DLD1 (cell line): ENCODE measurements at regions not wholly inside any gene's neighbourhood (a gene's known extent, or its start where the extent isn't known, plus 50 kb on each side); places are given as distances from the start of the nearest gene placed in this dataset.
"Not testable (repeated sequence)": the region's sequence is repeated elsewhere in the genome, so short reads cannot be mapped to it uniquely, and the experiment has no call there.

Experiments
- in situ Hi-C: cut with HindIII; loops from 2 replicates; pipeline ENCODE4 v1.10.0; 2017; ENCODE audit warnings: low sequenced_read_pairs

DNA sequence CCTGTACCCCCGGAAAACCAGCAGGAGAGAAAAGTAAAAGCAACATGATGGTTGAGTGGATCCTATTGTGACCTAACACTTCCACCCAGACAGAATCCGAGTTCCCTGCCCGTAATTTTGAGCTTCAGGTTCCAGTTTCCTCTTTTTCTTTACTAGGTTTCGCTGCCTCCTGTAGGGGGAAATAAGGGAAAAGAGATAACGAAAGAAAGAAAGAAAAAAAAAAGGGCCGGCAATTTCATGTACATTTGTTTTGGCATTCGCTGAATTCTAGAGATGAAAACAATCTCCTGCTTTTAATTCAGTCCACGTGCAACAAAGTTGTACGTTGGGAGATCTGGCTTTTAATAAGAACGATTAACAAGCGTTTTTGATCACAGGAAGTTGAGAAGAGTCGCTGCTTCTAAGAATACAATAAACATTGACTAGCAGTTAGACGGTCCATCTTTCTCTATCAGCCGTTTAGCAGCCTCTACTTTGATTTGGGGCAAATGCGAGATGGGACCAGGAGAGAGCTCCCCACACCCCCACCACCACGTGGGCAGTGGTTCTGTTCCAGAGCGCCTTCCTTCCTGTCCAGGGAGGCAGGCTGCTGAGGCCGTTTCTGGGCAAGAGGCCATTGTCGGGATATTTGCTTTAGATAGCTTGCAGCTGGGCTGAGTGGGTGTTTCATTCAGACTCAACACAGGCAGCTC lies 155.9 kb upstream of the RUNX1 start:
- in situ Hi-C loops = no loop called here

DNA sequence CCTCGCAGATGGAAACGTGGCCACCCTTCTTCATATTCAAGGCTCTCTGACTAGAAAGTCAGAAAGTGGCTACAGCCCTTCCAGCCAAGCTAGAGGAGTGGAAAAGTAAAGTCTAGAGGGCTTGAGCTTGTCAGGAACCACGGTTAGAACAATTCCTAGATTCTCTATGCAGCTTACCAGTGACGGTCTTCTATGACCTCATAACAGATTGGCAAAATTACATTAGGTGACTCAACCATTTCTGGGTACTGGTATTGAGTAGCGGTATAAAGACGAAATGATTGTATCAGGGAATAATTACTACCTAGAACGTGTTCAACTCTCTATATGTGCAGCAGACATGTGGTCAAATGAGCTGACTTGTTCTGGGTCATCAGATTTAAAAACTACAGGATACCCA lies 155.0 kb upstream of the RUNX1 start:
- in situ Hi-C loops = no loop called here

GRCh38 chr21:35203093-35203977 lies 154.2 kb upstream of the RUNX1 start:
- in situ Hi-C loops = no loop called here

GRCh38 chr21:35202431-35202830 lies 153.3 kb upstream of the RUNX1 start:
- in situ Hi-C loops = no loop called here

- in situ Hi-C loops = no loop called here
Measured at GRCh38 chr21:35201799-35202198, 152.7 kb upstream of the RUNX1 start.

DNA sequence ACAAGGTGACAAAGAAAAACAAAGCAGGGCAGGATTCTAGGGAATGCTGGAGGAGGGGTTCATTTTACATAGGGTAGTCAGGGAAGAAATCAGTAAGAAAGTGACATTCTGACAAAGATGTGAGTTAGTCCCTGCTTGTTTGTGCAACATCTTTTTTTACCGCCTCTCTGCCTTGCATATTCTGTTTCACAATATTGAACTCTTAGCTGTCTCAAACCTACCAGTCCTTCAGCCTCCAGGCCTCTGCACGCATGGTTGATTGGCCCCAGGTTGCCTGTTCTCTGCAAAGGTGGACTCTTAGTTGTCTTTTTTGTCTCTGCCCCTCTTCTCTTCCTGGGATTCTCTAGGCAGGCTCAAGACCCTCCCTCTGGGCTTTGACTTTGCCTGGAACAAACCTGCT lies 152.2 kb upstream of the RUNX1 start:
- in situ Hi-C loops = no loop called here

- in situ Hi-C loops = no loop called here
Measured at GRCh38 chr21:35199733-35200015, 150.6 kb upstream of the RUNX1 start.

DNA sequence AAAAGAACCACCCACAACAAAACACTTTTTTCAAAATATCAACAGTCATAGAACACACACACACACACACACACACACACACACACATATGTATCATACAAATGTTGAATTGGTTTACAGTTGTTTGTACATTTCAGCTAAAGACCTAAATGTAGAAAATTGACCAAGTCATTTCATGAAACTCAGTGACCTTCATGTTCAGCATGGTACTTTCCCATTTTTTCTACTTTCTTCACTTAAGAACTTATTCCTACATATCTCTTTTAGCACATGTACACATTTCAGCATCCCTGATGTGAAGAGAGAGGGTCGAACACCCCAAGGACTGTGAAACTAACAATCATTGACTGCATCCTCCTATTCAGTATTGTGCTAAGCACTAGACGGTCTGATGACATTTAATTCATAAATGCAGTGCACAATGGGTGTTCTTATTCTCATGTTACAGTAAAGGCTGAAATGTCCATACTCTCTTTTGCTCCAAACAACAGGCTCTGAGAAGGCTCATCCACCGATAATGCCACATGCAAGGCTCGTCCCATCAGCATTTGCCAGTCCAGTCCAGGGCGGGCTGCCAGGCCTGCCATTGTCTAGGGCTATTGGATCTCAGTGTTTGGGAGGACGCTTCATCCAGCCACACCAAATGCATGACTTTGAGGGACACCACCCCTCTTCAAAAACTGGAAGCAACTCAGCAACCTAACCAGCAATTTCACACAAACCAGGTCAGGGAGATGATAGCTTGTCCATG lies 150.1 kb upstream of the RUNX1 start:
- in situ Hi-C loops = no loop called here

DNA sequence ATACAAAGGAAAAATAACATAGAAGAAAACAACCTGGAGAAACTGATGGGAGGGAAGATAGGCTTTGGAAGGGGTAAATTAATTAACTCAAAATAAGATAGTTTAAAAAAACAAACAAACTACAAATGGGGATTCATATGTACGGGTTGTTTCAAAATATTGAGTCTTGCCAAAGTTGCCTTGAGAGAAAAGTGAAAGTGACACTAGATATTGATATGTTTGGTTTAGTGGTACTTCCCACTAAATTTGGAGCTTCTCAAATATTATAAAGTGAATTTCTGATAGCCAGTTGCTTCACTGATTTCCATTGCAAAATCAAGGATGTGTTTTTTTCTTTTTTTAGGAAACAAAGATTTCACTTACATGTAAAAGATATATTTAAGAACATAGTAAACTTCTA lies 149.5 kb upstream of the RUNX1 start:
- in situ Hi-C loops = no loop called here

GRCh38 chr21:35197992-35198431 lies 148.9 kb upstream of the RUNX1 start:
- in situ Hi-C loops = no loop called here

- in situ Hi-C loops = no loop called here
Measured at GRCh38 chr21:35197191-35197590, 148.1 kb upstream of the RUNX1 start.

DNA sequence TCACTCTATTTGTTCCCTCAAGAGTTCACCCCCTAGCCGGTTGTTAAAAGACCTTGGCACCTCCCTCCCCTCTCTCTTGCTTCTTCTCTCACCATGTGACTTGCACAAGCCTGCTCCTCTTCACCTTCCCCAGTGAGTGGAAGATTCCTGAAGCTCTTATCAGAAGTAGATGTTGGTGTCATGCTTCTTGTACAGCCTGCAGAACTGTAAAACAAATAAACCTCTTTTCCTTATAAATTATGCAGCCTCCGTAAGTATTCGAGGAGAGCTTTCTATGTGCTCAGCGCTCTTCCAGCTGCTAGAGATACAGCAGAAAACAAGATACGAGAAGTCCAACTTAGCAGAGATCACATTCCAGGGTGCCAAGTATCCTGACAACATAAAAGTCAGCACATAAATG lies 147.0 kb upstream of the RUNX1 start:
- in situ Hi-C loops = no loop called here

DNA sequence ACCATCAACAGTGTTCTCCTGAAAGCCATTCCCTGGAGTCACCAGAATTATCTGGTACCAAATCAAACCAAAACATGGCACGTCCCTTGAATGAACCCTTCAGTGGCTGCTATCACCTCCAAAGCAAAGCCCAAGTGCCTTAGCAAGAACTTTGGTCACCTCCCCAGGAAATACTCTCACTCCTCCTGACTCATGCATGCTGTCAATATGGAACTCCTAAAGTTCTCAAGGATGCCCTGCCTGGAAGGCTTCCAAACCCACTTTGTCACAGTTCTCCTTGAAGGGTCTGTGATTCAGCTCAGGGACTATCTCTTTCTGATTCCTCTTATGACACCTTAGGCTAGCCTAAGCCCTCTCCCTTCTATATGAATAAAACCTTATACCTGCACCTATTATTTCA lies 146.1 kb upstream of the RUNX1 start:
- in situ Hi-C loops = no loop called here

DNA sequence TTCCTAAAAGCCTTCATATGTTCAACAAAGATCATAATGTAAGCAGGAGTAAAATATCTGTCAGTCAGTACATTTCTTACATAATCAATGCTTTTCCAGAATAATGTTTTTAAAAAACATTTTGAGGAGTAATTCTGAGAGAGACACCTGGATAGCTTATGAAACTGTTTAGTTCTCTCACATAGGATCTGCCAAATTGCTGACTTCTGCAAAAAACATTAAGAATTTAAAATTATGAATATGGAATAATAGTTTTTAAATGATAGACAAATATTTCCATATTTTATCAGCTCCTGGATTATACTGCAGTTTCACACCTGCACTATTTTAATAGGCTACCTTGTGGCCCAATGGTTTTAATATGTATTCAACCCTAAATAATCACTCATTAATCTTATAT lies 142.7 kb upstream of the RUNX1 start:
- in situ Hi-C loops = no loop called here

DNA sequence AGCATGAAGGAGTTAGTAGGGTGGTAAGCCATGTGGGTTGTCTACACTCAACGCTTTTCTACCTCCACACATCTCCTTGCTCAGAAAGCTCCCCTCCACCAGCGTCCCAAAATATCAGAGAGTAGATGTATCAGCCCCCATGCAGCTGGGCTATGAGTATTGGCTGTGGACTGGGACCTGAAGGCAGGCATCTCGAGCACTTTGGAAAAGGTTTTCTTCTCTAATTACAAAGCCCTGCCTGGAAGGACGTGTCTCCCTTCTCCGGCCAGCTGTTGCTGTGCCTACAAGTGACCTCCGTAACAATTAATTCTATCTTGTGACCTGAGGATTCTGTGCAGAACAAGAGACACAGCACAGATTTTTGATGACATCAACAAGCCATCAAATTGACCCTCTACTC lies 142.0 kb upstream of the RUNX1 start:
- in situ Hi-C loops = no loop called here

DNA sequence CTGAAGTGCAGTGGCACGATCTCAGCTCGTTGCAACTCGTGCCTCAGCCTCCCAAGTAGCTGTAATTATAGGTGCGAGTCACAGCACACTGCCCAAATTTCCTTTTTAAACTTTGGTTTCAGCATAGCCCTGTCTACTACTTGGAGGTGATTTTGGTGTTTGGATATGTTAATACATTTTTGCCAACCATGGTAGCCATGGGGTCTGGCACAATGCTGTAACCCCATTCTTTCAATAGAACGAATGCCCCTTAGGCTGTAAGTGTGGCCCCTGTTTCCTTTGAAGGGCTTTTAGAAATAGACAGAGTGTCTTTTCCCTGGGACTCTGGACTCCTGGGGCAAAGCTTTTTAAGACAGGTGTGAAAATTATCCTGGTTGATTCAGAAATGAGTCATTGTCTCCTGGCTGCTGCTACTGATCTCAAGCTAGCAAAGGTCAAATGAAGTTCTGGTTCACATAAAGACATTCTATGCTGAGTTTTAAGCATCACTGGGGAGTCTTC lies 141.1 kb upstream of the RUNX1 start:
- in situ Hi-C loops = no loop called here

DNA sequence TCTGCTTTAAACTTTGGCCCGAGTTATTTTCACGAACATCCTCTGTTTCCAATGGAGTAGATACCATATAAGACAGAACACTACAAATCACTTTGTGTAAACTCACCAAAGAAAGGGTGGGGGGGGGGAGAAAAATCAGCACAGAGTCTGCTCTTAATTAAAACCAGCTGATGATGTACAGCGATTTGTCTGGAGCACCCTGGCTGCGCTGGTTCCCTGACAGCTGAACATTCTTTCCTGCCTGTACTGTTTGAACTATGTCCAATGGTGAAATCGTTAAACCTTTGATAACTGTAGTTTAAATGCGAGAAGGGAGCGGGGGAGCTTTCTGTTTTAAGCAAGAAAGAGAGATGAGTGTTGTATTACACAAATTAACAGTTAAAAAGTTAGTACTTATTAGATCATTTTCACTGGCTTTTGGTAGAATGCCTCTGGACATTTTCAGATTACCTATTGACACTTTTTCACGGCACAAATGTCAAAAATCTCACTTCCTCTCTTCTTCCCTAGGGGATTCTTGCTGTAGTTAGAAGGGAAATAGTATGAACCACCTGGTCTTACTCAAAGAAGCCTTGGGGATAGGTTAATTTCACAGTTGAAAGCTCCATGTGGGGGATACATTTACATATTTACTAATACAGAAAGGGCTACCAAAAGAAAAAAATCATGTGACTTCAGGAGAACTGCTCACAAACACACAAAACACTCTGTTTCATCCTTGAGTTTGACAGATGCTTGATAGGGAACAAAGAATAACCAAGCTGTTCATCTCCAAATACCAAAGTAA lies 140.2 kb upstream of the RUNX1 start:
- in situ Hi-C loops = no loop called here

- in situ Hi-C loops = not testable (repeated sequence)
Measured at GRCh38 chr21:35183389-35183788, 134.3 kb upstream of the RUNX1 start.

DNA sequence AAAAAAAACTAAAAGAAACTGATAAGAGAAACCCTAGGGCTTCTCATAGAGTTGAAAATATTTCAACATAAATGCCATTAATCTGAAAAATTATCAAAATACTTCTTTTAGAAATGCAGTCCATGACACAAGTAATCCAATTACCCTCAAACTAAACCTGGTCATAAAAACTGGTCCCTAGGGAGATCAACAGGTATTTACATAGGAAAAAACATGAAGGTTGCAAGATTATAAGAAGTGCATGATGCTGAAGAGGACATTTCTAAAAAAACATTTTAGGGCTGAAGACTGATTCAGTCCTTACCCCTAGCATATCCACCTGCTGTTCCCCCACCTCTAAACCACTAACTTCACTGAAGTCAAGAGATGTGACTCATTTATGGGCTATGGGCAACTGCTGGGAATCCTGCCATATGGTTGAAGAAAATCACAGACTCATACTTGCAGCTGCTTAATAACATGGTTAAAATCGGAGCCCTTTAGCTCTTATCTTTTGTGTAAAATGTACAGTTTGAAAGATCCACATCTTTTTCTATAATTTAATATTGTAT lies 131.0 kb upstream of the RUNX1 start:
- in situ Hi-C loops = no loop called here

DNA sequence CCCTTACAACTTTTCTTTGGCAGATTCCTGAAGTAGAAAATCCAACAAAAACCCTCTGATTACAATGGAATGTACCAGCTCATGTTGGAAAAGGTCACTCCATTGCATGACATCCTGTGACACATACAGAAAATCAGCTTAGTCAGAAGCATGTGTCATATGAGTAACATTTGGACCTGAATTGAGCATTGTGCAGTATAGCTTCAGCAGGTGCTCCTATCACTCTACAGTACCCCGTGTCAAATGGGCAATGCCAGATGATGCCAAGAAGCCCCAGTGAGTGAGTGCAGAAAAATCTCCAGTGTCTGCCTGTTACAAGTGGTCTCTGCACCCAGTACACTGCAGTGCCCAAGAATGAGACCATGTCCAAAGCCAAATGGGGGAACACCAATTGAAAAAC lies 129.7 kb upstream of the RUNX1 start:
- in situ Hi-C loops = no loop called here

- in situ Hi-C loops = no loop called here
Measured at GRCh38 chr21:35178098-35178497, 129.0 kb upstream of the RUNX1 start.
